COR-L47 (cell line): ENCODE measurements at regions not wholly inside any gene's neighbourhood (a gene's known extent, or its start where the extent isn't known, plus 50 kb on each side); places are given as distances from the start of the nearest gene placed in this dataset.

ENCODE experiments used
- DNase-seq: peaks from one replicate; lab custom pipeline; 2025; lab: John Stamatoyannopoulos, UW

DNA sequence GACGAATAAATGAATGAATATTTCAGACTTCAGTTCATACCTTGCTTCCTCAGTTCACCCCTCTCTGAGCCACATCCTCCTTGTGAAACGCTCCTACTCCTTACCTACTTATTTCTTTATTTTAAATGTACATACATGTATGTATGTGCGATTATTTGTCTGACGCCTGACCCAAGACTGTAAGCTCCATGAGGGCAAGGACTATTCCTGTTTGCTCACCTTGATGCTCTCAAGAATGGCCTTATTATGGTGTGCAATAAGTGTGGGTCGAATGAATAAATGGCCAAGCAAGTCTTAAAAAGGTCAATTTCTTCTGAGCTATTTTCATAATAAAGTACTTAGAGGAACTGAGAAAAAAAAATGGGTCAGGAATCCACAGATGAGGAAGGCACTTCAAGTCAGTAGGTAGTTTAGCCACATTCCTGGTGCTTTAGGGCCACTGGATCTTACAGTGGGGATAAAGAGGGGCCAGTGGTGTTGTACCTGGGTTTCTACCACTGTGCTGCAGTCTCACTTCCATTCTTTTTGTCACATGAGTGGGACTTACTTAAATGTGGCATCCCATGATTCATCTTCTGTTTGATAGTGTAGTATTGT, 74.7 kb downstream of the SDC1 start:
- no peak for DNase-seq

DNA sequence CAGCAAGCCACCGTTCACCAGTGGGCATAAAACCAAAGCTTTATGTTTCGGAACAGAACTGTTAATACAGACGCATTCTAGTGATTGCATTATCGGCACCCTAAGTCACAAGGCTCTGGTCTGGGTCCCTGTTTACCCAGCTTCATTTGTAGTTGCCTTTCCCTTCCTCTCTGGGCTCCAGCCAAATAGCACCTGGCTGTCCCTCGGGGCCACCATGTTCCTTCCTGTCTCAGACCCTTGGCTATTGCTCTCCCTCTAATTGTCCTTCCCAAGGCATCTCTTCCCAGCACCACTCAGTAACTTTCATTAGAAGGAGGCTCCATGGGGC, 75.3 kb downstream of the SDC1 start:
- DNase-seq = no peak

DNA sequence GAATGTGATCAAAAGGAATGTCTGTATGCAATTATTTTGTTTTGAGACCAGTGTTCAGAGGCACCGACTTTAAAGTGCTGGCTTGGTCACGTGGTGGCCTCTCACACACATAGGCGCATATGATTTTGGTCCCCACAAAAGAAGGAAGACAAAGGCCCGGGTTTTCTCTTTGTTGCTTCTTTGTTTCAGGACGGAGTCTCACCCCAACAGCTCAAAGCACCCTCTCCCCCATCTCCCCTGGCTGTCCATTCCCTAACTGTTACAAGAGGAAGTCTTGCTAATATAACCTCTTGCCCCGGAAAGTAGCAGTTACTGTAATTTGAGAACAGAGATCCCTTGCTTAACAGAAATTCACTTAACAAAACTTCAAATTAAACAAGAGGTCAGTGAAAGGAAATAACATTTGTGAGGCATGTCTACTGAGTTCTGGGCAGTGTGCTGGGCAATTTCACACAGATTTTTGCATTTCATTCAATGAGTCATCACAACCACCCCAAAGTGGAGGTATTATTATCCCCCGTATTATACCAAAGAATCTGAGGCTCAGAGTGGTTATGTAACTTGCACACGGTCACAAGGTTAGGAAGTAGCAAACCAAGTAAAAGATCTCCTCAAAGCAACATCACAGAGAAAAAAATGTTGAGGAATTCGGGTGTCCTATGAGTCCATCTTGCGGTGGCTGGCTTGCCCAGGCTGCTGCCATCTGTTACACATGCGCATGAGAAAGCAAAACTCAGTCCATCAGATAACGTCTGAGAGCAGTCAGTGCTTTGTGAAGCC, 75.8 kb downstream of the SDC1 start:
- no peak for DNase-seq

DNA sequence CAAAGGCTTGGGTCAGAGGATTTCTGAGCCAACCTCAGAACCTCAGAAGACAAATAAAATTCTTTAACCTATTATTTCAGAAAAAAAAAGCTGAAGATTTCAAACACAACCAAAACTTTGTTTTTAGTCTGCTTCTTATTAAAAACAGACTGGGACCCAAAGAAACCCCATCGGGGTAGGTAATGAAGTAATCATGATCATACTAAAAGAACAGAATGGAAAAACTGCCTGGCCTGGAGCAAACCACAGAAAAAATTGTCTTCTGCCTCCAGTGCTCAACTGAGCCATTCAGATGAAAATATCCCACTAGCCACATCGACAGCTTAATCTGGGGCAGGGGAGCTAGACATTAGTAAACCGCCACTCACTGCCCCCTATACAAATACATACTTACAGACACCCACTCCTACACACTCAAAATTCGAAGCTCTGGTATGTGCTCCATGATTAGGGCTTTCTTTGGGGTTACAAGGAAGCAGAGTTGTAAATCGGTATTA, 76.5 kb downstream of the SDC1 start:
- no peak for DNase-seq

- no peak for DNase-seq
Observed at GRCh38 chr2:20147351-20147750, 77.6 kb downstream of the SDC1 start.

GRCh38 chr2:20146401-20146800, 78.5 kb downstream of the SDC1 start:
- DNase-seq = no peak

DNA sequence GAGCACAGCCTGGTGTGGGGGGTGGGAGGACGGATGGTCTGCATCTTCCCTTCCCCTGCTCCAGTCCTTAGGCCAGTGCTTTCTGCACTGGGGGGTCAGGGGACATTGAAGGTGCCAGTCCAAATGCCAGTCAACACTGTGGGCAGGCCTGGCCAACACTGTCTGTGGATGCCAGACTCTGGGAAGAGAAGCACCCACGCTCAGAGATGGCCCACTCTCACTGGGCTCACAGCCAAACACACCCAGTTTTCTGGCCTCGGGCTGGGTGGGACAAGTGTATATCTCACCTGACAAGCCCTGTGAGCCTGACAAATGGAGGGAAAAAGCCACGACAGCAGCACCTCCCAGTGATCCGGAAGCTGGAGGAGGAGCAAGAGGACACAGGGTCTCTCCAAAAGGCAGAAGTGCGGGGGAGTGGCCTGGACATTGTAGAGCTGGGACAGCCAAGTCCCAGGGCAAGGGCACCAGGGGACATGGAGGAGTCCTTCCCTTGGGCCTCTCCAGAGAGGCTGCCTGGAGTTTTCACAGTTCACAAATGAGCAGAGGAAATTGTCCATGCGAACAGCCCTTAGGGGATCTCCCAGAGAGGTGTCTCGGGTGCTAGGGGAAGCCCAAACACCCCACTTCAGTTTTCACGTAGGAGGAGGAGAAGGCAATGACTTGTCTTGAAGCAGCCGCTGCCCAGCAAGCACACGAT, 79.3 kb downstream of the SDC1 start:
- DNase-seq = no peak

- DNase-seq = no peak
Observed at GRCh38 chr2:20144861-20145260, 80.1 kb downstream of the SDC1 start.

GRCh38 chr2:20144196-20144595, 80.7 kb downstream of the SDC1 start:
- DNase-seq = no peak

DNA sequence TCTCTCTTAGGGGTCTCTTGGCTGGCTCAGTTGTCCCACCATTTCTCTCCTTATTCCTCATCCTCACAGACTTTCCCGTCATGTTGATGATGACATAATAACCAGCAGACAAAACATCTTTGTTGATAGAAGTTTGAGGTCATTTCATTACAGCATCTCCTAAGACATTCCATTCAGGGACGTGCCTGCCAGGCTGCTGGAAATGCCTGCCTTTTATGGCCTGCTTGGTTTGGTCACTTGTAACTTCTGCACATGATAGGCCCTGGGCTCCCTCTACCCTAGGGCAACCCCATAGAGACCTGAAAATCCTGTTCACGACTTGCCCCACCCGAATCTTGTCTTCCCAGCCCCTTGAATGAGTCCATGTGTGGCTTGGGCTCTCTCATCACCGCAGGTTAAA, 81.7 kb downstream of the SDC1 start:
- no peak for DNase-seq

DNA sequence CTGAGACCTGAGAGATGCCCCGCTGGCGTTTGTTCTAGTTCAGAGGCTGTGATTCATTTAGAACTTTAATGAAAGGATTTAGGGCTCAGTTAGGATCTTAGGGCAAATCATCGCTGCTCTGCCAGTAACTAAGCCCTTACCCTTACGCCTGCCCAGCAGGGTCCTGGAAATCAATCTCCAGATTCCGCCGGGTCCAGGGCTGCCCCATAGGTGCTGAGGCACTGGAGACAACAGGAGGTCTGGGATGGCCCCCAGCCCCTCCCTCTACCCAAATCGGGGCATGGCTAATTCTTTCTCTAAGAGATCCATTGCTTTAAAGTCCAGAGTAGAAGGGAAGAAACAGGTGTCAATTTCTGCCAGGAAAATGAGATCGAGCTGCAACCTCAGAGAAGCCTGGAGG, 83.1 kb downstream of the SDC1 start:
- DNase-seq = no peak

DNA sequence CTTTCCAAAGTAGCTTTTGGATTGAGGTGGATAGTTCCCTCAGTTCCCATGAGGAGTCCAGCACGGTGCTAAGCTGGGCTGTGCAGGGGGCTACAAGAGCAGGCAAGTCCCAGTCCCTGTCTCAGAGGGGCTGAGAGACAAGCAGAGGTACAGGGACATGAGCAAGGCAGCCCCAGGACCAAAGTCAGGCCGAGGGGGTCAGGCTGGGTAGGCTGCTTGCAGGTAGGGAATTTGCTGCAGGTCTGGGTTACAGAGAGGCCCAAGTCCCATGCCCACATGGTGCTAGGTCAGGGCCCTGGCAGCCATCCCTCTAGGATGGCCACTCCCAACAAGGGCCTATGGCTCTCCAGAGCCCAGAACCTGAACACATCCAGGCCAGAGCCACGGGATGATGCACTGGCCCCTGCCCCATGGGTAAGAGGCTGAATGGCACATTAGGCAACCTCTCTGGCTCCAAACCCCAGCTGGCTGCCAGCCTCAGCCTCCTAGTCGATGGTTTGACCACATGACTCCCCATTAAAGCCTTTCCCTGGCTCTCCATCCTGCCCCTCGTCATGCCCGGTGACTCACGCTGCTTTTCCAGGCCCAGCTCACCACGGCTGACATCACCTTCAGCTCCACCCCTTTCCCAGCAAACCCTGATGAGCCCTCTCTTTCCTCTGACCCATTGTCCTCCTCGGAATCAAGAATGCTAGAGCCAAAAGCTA, 83.7 kb downstream of the SDC1 start:
- no peak for DNase-seq

DNA sequence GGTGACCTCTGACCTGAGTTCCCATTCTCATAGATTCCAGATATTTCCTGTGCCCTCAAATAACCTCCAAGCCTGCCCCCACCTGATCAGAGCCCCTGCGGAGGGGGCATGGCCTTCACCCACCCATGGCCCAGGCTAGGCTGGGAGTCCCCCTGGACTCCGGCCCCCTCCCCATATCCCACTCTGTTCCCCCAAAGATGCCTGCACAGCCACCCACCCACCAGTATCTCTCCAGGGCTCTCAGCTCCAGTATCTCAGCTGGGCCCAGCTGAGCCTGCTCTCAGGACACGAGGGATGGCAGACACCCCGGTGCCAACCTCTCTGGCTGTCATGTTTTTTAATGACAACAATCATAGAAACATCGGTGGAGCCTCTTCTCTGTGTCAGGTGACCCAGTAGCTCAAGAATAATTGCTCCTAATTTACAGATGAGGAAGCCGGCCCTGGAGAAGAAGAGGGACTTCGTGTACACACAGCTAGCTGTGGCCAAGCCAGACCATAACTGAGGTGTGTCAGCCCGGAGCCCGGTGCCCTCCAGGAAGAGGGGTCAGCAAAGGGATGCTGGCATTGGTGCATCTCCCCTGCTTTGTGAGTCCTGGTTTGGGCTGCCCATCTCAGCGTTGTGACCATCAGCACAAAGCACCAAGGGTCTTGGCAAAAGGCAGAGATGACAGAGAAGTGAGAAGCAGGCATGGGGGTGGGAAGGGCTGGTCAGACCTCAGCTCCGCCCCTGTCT, 84.4 kb downstream of the SDC1 start:
- no peak for DNase-seq

GRCh38 chr2:20139407-20140172, 85.3 kb downstream of the SDC1 start:
- DNase-seq = no peak

DNA sequence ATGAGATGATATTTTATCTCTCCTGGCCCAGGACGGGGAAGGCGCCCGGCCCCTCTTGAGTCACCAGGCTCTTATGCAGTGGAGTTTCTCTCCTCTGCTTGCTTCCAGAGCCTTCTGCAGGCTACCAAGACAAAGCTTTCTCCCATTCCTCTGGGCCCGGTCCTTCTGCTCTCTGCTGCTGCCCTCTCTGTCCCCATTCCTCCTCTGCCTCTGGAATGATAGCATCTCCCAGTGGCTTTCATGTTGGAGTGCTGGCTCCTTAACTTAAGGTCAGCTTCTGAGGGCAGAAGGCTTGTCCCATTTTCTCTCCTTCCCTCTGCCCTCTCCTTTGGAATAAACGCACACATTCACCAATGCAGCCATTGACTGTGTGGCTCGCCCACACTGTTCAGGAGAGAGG, 86.2 kb downstream of the SDC1 start:
- no peak for DNase-seq

GRCh38 chr2:20137884-20138283, 86.5 kb upstream of the LAPTM4A start:
- no peak for DNase-seq

DNA sequence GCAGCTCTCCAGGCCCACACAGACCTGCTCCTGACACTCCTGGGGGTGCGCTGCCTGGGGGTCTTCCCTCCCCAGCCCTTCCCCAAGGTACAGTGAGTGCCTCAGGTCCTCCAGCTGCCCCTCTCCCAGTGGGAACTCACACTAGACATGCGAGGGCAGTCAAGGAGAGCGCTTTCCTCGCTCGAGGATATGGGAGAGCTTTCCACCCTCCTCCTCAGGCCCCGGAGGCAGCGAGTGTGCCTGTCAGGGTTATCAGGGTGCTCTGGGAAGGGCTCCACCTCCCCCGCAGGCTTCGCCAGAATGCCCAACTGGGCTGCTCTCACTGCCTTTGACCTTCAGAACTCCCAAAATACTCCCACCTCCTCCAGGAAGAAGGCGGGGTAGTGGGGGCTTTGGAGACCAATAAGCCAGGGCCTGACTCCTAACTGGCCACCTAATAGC, 85.7 kb upstream of the LAPTM4A start:
- DNase-seq = no peak

DNA sequence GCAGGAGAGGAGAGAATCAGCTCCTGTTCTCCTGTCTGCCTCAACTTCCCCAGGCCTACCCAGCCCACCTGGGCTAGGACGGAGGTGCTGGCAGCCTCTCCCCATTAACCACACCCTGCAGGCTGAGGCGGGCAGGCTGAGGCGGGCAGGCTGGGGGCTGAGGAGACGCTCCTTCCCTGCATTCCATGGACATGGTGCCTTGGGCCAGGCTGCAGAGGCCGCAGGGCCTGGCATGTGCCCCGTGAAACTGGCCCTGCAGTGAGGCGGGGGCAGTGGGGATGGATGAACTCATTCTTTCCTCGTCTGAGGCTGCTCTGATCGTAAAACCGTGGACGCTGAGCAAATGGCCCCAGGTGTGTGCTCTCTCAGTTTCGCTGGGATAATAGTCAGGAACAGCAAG, 84.7 kb upstream of the LAPTM4A start:
- DNase-seq = no peak

DNA sequence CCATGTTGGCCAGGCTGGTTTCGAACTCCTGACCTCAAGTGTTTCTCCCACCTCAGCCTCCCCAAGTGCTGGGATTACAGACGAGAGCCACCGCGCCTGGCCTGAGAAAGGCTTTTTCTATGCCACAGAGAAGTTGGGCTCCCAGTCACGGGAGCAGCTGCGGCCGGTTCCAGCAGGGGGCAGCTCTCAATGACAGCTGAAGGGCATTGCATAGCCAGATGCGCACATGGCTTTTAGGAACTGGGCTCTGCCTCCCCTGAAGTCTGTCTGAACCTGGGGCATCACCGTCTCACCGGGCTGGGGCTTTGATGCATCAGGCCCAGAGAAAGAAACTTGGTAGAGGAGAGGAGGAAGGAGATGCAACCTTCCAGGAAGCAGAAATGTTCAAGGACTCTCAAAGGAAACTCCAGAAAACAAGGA, 84.2 kb upstream of the LAPTM4A start:
- DNase-seq = no peak

GRCh38 chr2:20132990-20133535, 81.6 kb upstream of the LAPTM4A start:
- no peak for DNase-seq
